Trophoblast cell (in vitro differentiated cells and primary cell): ENCODE measurements at regions not wholly inside any gene's neighbourhood (a gene's known extent, or its start where the extent isn't known, plus 50 kb on each side); places are given as distances from the start of the nearest gene placed in this dataset.
A peak's percentile ranks its signal among the peaks of the same experiment; 100 is the strongest.

Experiments
- DNase-seq, 2 donors: peaks; one replicate each; pipeline ENCODE4 v3.0.0-alpha.2; 2016
- H2AFZ ChIP-seq: 2 replicates; pipeline ENCODE4 v1.6.1; 2013; ENCODE audit warnings: low read length, moderate library complexity, mild to moderate bottlenecking; ENCODE audit not compliant: insufficient read depth, poor library complexity
- H2AK5ac ChIP-seq: 2 replicates; pipeline ENCODE4 v1.6.1; 2013; ENCODE audit warnings: mild to moderate bottlenecking, low read length
- H2BK120ac ChIP-seq: 2 replicates; pipeline ENCODE4 v1.6.1; 2013; ENCODE audit warnings: low read length, mild to moderate bottlenecking, moderate library complexity; ENCODE audit not compliant: insufficient read depth, poor library complexity
- H2BK12ac ChIP-seq: 2 replicates; pipeline ENCODE4 v1.6.1; 2013; ENCODE audit warnings: mild to moderate bottlenecking, low read length, moderate library complexity
- H2BK5ac ChIP-seq: 2 replicates; pipeline ENCODE4 v1.6.1; 2013; ENCODE audit warnings: low read length, low read depth, moderate library complexity, mild to moderate bottlenecking; ENCODE audit not compliant: poor library complexity
- H3K14ac ChIP-seq: 2 replicates; pipeline ENCODE4 v1.6.1; 2013; ENCODE audit warnings: mild to moderate bottlenecking, low read length
- H3K18ac ChIP-seq: 2 replicates; pipeline ENCODE4 v1.6.1; 2013; ENCODE audit warnings: mild to moderate bottlenecking, low read length
- H3K23ac ChIP-seq: 2 replicates; pipeline ENCODE4 v1.6.1; 2013; ENCODE audit warnings: low read length
- H3K27ac ChIP-seq: 2 replicates; pipeline ENCODE4 v1.5.1; 2013; ENCODE audit warnings: low read depth, mild to moderate bottlenecking, inconsistent platforms, low read length, moderate library complexity
- H3K27me3 ChIP-seq: 2 replicates; pipeline ENCODE4 v1.6.1; 2013; ENCODE audit warnings: inconsistent platforms, mild to moderate bottlenecking, low read length, moderate library complexity; ENCODE audit not compliant: insufficient read depth
- H3K36me3 ChIP-seq, 2 experiments: 1 replicate in 1 of 2; 2 replicates in 1 of 2; pipeline ENCODE4 v1.6.1; 2013; ENCODE audit warnings: low read length in 2 of 2, mild to moderate bottlenecking in 2 of 2, moderate library complexity in 1 of 2; ENCODE audit not compliant: insufficient read depth in 2 of 2, control insufficient read depth in 1 of 2
- H3K4ac ChIP-seq: 2 replicates; pipeline ENCODE4 v1.6.1; 2013; ENCODE audit warnings: low read depth, mild to moderate bottlenecking, low read length, moderate library complexity
- H3K4me1 ChIP-seq, 2 experiments: 1 replicate in 1 of 2; 2 replicates in 1 of 2; pipeline ENCODE4 v1.6.1; 2013; ENCODE audit warnings: low read length in 2 of 2, mild to moderate bottlenecking in 2 of 2, moderate library complexity in 1 of 2; ENCODE audit not compliant: insufficient read depth in 2 of 2, control insufficient read depth in 1 of 2
- H3K4me2 ChIP-seq: 2 replicates; pipeline ENCODE4 v1.6.1; 2013; ENCODE audit warnings: inconsistent platforms, mild to moderate bottlenecking, low read length, moderate library complexity
- H3K4me3 ChIP-seq: 2 replicates; pipeline ENCODE4 v1.5.1; 2013; ENCODE audit warnings: mild to moderate bottlenecking, low read depth, low read length, inconsistent platforms
- H3K79me1 ChIP-seq: one replicate; pipeline ENCODE4 v1.6.1; 2013; ENCODE audit warnings: low read length
- H3K79me2 ChIP-seq: 2 replicates; pipeline ENCODE4 v1.6.1; 2013; ENCODE audit warnings: low read length, mild to moderate bottlenecking; ENCODE audit not compliant: control insufficient read depth, insufficient read depth, poor library complexity
- H3K9ac ChIP-seq: 2 replicates; pipeline ENCODE4 v1.6.1; 2013; ENCODE audit warnings: mild to moderate bottlenecking, low read length
- H3K9me3 ChIP-seq: 2 replicates; pipeline ENCODE4 v1.6.1; 2013; ENCODE audit warnings: low read depth, mild to moderate bottlenecking, control low read depth, inconsistent platforms, low read length; ENCODE audit not compliant: insufficient read depth
- H4K12ac ChIP-seq: 2 replicates; pipeline ENCODE4 v1.6.1; 2013; ENCODE audit warnings: low read depth, mild to moderate bottlenecking, low read length, moderate library complexity
- H4K8ac ChIP-seq: 2 replicates; pipeline ENCODE4 v1.6.1; 2013; ENCODE audit warnings: low read depth, mild to moderate bottlenecking, low read length, moderate library complexity
- H4K91ac ChIP-seq: one replicate; pipeline ENCODE4 v1.6.1; 2013; ENCODE audit warnings: low read depth, mild to moderate bottlenecking, low read length, moderate library complexity
- WGBS: extraction: QIAGEN DNeasy Blood & Tissue Kit; methylation state at CpG from one replicate; pipeline ENCODE4 v1.1.7; 2013; ENCODE audit warnings: missing lambda C conversion rate; ENCODE audit not compliant: insufficient read length, insufficient coverage; ENCODE audit errors: extremely low coverage; 5-methylcytosine and 5-hydroxymethylcytosine counted together

DNA sequence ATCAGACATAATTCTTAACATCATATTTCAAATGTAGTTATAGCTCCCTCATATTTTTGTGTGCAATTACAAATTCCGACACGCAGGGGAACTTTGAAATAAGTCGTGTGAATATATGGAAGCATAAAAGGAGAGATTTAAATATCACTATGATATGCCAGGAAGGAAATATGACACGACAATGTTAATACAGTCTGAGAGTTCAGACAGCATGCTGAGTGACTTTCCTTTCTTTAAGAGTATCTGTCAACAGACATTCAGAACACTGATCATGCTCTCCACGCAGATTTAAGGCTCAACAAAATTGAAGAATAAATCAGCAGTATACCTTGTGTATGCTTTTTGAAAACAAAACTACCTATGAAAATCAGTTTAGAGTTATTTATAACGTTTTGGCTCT lies 232.6 kb upstream of the CARD18 start:
- H4K12ac ChIP-seq = no peak overlapping the region
- H4K8ac ChIP-seq = no peak overlapping the region
- H3K4ac ChIP-seq = no peak overlapping the region
- H3K79me2 ChIP-seq = no peaks in the 10 kb centered on the region
- H3K9ac ChIP-seq = no peak overlapping the region
- H3K9me3 ChIP-seq = peaks cover 6% of the 10 kb centered on the region
- H4K91ac ChIP-seq = no peak overlapping the region
- H3K18ac ChIP-seq = no peak overlapping the region
- no peak overlapping the region for H3K4me2 ChIP-seq
- H2BK5ac ChIP-seq = no peak overlapping the region
- H3K23ac ChIP-seq = no peak overlapping the region
- no peak overlapping the region for H2BK12ac ChIP-seq
- no peak overlapping the region for H2BK120ac ChIP-seq
- no peak overlapping the region for H2AK5ac ChIP-seq
- H3K4me1 ChIP-seq = no peaks in the 10 kb centered on the region
- no peaks in the 10 kb centered on the region for H3K27me3 ChIP-seq
- no peaks in the 10 kb centered on the region for H3K36me3 ChIP-seq
- no peak for DNase-seq
- H3K4me3 ChIP-seq = no peak overlapping the region
- H3K27ac ChIP-seq = no peak overlapping the region
- H3K14ac ChIP-seq = no peak overlapping the region
- no peaks in the 10 kb centered on the region for H3K79me1 ChIP-seq
- WGBS = no CpG with 5 or more reads among the region's 6 CpGs
- no peak overlapping the region for H2AFZ ChIP-seq

DNA sequence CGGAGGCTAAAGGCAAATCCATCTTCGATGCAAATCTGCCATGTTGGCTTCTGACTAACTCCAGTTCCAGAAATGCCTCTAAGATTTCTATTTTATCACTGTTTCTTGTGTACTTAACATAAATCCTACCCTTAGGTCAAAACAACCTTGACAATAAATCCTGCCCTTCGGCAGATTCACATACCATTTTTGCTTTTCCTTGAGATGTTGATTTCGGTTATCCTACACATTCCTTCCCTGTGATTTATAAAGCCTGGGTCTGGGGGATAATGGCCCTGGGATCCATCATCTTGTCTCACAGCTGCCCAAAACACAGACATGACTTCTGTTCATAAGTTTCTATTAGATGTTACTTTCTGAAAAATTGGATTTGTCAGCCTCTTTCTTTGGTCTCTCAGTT lies 231.7 kb upstream of the CARD18 start:
- no peak overlapping the region for H2BK12ac ChIP-seq
- no peak overlapping the region for H3K9ac ChIP-seq
- no peaks in the 10 kb centered on the region for H3K79me2 ChIP-seq
- H4K12ac ChIP-seq = no peak overlapping the region
- no peak overlapping the region for H3K4me2 ChIP-seq
- no peak overlapping the region for H4K8ac ChIP-seq
- H3K36me3 ChIP-seq = no peaks in the 10 kb centered on the region
- H2BK5ac ChIP-seq = no peak overlapping the region
- no peak overlapping the region for H3K18ac ChIP-seq
- H3K9me3 ChIP-seq = peaks cover 6% of the 10 kb centered on the region
- no peak overlapping the region for H2AK5ac ChIP-seq
- H3K79me1 ChIP-seq = no peaks in the 10 kb centered on the region
- no peak overlapping the region for H3K14ac ChIP-seq
- no peak overlapping the region for H2BK120ac ChIP-seq
- WGBS = no CpG with 5 or more reads among the region's 4 CpGs
- no peak overlapping the region for H2AFZ ChIP-seq
- no peak overlapping the region for H4K91ac ChIP-seq
- DNase-seq = no peak
- H3K4ac ChIP-seq = no peak overlapping the region
- H3K23ac ChIP-seq = no peak overlapping the region
- H3K27me3 ChIP-seq = no peaks in the 10 kb centered on the region
- no peak overlapping the region for H3K27ac ChIP-seq
- H3K4me3 ChIP-seq = no peak overlapping the region
- H3K4me1 ChIP-seq = no peaks in the 10 kb centered on the region

DNA sequence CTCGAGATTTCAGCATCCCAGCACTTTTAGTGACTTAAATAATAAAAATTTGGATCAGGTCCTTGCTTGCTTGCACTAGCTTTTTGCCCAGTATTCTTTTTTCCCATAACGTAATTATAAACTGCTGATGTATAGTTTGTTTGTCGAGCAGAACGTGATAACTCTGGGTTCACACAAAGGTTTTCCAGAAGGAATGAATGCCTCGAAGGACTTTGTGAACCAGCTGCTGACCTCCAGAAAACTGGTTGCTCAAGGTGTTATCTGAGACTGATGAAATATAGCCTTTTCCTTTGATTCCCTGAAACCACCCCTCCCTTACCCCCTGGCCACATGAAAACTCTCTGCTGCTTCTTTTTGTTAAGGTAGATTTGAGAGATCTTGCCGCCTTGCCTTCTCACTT lies 229.1 kb upstream of the CARD18 start:
- Histone ChIP-seq H2AK5ac (no peak overlapping the region), H3K9ac (no peak overlapping the region), H2BK12ac (no peak overlapping the region), H4K12ac (no peak overlapping the region), H4K91ac (no peak overlapping the region), H3K4me3 (no peak overlapping the region), H3K27ac (no peak overlapping the region), H3K4ac (no peak overlapping the region), H3K79me1 (no peaks in the 10 kb centered on the region), H2BK5ac (peak overlapping the region; percentile 31), H3K23ac (no peak overlapping the region), H4K8ac (no peak overlapping the region), H3K4me2 (no peak overlapping the region), H3K27me3 (no peaks in the 10 kb centered on the region), H3K36me3 (no peaks in the 10 kb centered on the region), H3K14ac (no peak overlapping the region), H3K18ac (no peak overlapping the region), H2BK120ac (no peak overlapping the region), H3K9me3 (no peaks in the 10 kb centered on the region), H2AFZ (no peak overlapping the region), H3K4me1 (no peaks in the 10 kb centered on the region), H3K79me2 (no peaks in the 10 kb centered on the region)
- peak in 1 of 2 donors; percentile 15 for DNase-seq
- no CpG with 5 or more reads among the region's 6 CpGs for WGBS

DNA sequence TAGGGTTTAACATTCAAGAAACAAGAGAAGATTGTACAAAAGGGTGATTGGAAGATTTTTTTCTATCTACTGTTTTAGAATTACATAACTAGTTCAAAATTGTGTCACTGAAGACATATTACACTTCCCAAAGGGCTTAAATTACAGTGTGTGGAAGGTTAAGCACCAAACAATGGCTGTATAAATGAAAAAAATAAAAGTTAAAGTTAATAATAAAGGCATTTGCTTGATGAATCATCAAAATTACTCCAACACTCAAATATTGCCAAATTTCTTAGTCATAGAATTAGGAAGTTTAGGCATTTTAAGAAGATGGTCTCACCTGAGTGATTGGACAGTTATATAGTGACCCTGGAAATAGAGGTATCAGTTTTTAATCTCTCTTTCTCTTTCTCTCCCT lies 227.6 kb upstream of the CARD18 start:
- Histone ChIP-seq H2BK12ac (no peak overlapping the region), H4K12ac (no peak overlapping the region), H3K4me3 (no peak overlapping the region), H3K9ac (no peak overlapping the region), H3K18ac (no peak overlapping the region), H3K27ac (no peak overlapping the region), H3K14ac (no peak overlapping the region), H3K4ac (no peak overlapping the region), H3K4me1 (no peaks in the 10 kb centered on the region), H3K4me2 (no peak overlapping the region), H2AFZ (no peak overlapping the region), H3K79me1 (no peaks in the 10 kb centered on the region), H2AK5ac (no peak overlapping the region), H3K23ac (no peak overlapping the region), H3K79me2 (no peaks in the 10 kb centered on the region), H3K27me3 (no peaks in the 10 kb centered on the region), H4K91ac (no peak overlapping the region), H4K8ac (no peak overlapping the region), H2BK5ac (no peak overlapping the region), H2BK120ac (no peak overlapping the region), H3K9me3 (no peaks in the 10 kb centered on the region), H3K36me3 (no peaks in the 10 kb centered on the region)
- no peak for DNase-seq

DNA sequence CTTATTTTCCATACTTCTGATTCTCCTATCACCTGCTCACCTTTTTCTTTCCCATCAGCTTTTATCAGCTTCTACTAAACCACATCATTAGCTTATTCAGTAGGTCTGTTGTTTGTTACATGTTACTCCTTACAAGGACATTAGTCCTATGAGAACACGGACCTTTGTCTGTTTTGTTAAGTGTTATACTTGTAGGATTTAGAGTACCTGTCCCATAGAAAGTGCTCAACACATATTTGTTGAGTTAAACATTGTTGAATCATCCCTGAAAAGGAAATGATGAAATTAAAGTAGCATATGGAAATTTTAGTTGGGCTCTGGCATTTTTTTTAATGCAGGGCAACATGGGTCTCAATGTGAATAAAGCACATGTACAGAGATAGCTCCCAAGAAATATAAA lies 222.1 kb upstream of the CARD18 start:
- Histone ChIP-seq H2AK5ac (no peak overlapping the region), H4K8ac (no peak overlapping the region), H2BK120ac (no peak overlapping the region), H4K12ac (no peak overlapping the region), H3K4me3 (no peak overlapping the region), H3K4me1 (no peaks in the 10 kb centered on the region), H2BK12ac (no peak overlapping the region), H4K91ac (no peak overlapping the region), H3K27me3 (no peaks in the 10 kb centered on the region), H3K79me2 (no peaks in the 10 kb centered on the region), H2BK5ac (no peak overlapping the region), H3K36me3 (no peaks in the 10 kb centered on the region), H3K18ac (no peak overlapping the region), H3K9me3 (no peaks in the 10 kb centered on the region), H3K79me1 (no peaks in the 10 kb centered on the region), H2AFZ (no peak overlapping the region), H3K4ac (no peak overlapping the region), H3K27ac (no peak overlapping the region), H3K14ac (no peak overlapping the region), H3K23ac (no peak overlapping the region), H3K4me2 (no peak overlapping the region), H3K9ac (no peak overlapping the region)
- DNase-seq = no peak
- no CpG with 5 or more reads among the region's 1 CpG for WGBS
